ENCODE measurements at regions not wholly inside any gene's neighbourhood (a gene's known extent, or its start where the extent isn't known, plus 50 kb on each side); places are given as distances from the start of the nearest gene placed in this dataset.
"Not testable (repeated sequence)": the region's sequence is repeated elsewhere in the genome, so short reads cannot be mapped to it uniquely, and the experiment has no call there.

DNA sequence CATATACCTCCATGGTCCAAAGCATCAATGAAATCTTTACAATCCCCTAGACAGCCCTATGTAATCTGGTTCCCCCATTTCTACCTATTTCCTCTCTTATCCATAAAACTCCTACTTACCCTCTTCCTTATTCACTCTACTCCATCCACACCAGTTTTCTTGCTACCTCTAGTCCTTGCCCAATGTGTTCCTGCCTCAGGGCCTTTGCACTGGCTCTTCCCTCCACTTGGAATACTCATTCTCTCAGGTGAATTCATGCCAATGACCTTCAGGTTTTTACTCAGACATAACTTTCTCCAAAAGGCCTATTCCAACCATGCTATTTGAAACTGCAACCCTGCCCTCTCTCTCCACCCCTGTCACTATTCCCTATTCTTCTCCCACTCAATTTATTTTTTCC, 138.7 kb upstream of the KRR1 start:
- no peak for DNase-seq
- Histone ChIP-seq H3K36me3 (no peaks in the 10 kb centered on the region), H3K27me3 (no peaks in the 10 kb centered on the region), H3K4me3 (no peak overlapping the region), H3K9me3 (no peaks in the 10 kb centered on the region), H3K27ac (no peak overlapping the region), H3K4me1 (no peaks in the 10 kb centered on the region)
- intact Hi-C loops (cut with DNase I): no loop called here
- no peak for ATAC-seq
- TF ChIP-seq, protein P1, sequence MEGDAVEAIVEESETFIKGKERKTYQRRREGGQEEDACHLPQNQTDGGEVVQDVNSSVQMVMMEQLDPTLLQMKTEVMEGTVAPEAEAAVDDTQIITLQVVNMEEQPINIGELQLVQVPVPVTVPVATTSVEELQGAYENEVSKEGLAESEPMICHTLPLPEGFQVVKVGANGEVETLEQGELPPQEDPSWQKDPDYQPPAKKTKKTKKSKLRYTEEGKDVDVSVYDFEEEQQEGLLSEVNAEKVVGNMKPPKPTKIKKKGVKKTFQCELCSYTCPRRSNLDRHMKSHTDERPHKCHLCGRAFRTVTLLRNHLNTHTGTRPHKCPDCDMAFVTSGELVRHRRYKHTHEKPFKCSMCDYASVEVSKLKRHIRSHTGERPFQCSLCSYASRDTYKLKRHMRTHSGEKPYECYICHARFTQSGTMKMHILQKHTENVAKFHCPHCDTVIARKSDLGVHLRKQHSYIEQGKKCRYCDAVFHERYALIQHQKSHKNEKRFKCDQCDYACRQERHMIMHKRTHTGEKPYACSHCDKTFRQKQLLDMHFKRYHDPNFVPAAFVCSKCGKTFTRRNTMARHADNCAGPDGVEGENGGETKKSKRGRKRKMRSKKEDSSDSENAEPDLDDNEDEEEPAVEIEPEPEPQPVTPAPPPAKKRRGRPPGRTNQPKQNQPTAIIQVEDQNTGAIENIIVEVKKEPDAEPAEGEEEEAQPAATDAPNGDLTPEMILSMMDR (IDR thresholded peaks at IDR 0.05): no peak

DNA sequence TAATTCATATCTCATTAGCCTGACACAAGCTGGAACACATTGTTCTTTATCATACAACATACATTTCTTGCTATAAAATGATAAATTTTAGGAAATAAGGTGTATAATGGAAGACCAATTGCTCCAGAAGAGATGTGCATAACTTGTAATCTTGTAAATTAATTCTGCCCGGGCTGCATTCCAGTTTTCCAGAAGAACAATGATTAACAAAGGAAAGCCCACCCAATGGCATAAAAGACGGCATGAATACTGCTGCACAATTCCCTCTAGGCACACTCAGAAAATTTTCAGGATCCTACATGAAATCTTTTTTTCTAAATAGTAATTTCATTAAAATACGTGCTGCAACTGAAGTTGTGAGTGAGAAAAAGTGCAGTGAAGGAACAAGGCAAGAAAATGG, 137.4 kb upstream of the KRR1 start:
- Histone ChIP-seq H3K4me1 (no peaks in the 10 kb centered on the region), H3K9me3 (no peaks in the 10 kb centered on the region), H3K27ac (no peak overlapping the region), H3K4me3 (no peak overlapping the region), H3K36me3 (no peaks in the 10 kb centered on the region), H3K27me3 (no peaks in the 10 kb centered on the region)
- TF ChIP-seq, protein P1 (IDR thresholded peaks at IDR 0.05): no peak
- ATAC-seq (no peak), DNase-seq (no peak)
- intact Hi-C loops (cut with DNase I): no loop called here

DNA sequence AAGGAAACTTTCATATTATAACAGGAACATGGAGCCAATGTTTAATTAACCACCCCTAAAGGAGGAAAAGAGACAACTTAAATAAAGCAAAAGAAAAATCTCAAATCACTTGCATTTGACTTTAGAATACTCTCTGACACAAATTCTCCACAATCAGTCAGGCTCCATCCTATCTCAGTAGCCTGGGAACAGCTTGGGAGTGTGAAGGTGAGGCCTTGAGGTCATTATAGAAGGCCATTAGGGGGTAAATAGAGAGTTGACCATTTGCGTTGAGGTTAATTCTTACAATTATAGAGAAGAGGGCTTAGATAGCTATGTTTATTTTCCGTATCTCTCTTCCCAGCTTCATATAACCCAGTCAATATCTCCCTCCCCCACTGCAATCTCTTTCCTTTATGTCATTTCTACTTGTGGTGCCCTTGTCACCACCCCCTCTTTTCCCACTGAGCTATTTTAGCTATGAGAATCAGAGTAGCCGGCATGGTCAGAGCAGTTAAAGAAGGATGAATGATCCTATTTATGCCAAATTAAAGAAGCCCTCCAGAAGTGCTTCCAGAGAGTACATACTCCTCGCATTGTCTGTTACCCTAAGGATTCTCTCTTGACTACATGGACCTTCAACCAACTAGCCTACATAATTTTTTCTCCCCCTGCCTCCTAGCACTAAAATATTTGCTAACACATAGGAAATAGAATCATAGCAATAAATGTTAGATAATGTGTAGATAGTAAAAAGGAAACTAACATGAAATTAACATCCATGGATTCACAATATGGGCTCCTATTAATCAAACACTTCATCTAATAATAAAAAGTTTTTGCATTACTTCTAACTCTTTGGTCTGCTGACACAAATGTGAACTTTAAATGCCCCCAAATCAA, 135.2 kb upstream of the KRR1 start:
- Histone ChIP-seq H3K36me3 (no peaks in the 10 kb centered on the region), H3K27ac (no peak overlapping the region), H3K4me3 (no peak overlapping the region), H3K9me3 (no peaks in the 10 kb centered on the region), H3K4me1 (no peaks in the 10 kb centered on the region), H3K27me3 (no peaks in the 10 kb centered on the region)
- intact Hi-C loops (cut with DNase I): no loop called here
- DNase-seq (peak in 1 of 4 donors; percentile 50), ATAC-seq (no peak)
- TF ChIP-seq, protein P1 (IDR thresholded peaks at IDR 0.05): no peak

DNA sequence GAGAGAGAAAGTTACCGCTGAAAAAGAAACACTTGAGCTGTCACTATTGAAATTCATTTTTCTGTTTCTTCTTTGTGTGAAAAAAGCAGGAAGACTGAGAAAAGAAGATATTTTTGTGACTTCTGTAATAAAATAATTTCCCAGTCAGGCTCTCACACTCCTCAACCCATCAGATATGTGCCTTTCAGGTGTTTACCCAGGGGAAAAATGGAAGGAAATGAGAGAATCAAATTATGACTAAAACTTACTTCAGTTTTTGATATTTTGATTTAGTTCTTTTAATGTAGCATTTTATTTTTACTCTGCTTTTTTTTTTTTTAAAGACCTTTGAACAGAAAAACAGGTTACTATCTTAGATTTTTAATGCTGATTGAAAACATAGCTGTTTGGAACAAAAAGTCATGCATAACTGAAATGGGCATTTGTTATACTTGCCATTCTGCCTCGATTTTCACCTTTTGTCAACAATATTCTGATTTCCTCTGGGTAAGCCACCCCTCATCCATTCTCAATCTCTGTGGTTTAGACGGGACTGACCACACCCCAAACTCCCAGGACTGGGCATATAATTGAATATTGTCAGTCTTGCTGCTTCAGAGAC, 133.2 kb upstream of the KRR1 start:
- H3K27me3 ChIP-seq: no peaks in the 10 kb centered on the region
- no peak overlapping the region for H3K4me3 ChIP-seq
- no peaks in the 10 kb centered on the region for H3K9me3 ChIP-seq
- DNase-seq (no peak), ATAC-seq (no peak)
- H3K27ac ChIP-seq: no peak overlapping the region
- H3K36me3 ChIP-seq: no peaks in the 10 kb centered on the region
- intact Hi-C loops (cut with DNase I): no loop called here
- TF ChIP-seq, protein P1 (IDR thresholded peaks at IDR 0.05): no peak
- no peaks in the 10 kb centered on the region for H3K4me1 ChIP-seq

DNA sequence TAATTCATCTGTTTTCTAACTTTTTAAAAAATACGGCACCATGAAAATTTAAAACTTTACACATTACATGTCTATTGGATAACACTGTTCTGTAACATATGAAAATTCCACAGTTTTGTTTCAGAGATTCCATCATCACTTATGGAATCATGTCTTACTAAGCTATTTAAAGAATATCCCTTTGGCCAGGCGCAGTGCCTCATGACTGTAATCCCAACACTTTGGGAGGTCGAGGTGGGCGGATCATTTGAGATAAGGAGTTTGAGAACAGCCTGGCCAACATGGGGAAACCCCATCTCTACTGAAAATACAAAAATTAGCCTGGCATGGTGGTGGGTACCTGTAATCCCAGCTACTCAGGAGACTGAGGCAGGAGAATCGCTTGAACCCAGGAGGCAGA, 131.7 kb upstream of the KRR1 start:
- H3K27me3 ChIP-seq; H3K36me3 ChIP-seq; H3K9me3 ChIP-seq; H3K27ac ChIP-seq; H3K4me3 ChIP-seq; ATAC-seq; DNase-seq; H3K4me1 ChIP-seq; intact Hi-C loops (cut with DNase I): not testable (repeated sequence)

Data from left lung (tissue), 4 donors.